ENCODE measurements at regions not wholly inside any gene's neighbourhood (a gene's known extent, or its start where the extent isn't known, plus 50 kb on each side); places are given as distances from the start of the nearest gene placed in this dataset.
"Not testable (repeated sequence)": the region's sequence is repeated elsewhere in the genome, so short reads cannot be mapped to it uniquely, and the experiment has no call there.

- TF ChIP-seq, protein P1, sequence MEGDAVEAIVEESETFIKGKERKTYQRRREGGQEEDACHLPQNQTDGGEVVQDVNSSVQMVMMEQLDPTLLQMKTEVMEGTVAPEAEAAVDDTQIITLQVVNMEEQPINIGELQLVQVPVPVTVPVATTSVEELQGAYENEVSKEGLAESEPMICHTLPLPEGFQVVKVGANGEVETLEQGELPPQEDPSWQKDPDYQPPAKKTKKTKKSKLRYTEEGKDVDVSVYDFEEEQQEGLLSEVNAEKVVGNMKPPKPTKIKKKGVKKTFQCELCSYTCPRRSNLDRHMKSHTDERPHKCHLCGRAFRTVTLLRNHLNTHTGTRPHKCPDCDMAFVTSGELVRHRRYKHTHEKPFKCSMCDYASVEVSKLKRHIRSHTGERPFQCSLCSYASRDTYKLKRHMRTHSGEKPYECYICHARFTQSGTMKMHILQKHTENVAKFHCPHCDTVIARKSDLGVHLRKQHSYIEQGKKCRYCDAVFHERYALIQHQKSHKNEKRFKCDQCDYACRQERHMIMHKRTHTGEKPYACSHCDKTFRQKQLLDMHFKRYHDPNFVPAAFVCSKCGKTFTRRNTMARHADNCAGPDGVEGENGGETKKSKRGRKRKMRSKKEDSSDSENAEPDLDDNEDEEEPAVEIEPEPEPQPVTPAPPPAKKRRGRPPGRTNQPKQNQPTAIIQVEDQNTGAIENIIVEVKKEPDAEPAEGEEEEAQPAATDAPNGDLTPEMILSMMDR (conservative IDR thresholded peaks at IDR 0.05), result no peak
- TF ChIP-seq ZFX (IDR thresholded peaks at IDR 0.05), result no peak
- no peak overlapping the region for H3K27ac ChIP-seq
These were observed 116.5 kb upstream of the NDST4 start for GRCh38 chr4:115229873-115230272.

GRCh38 chr4:115228851-115229250 lies 115.4 kb upstream of the NDST4 start:
- TF ChIP-seq ZFX (IDR thresholded peaks at IDR 0.05), result no peak
- TF ChIP-seq, protein P1 (conservative IDR thresholded peaks at IDR 0.05), result no peak
- H3K27ac ChIP-seq, result no peak overlapping the region

- TF ChIP-seq ZFX (IDR thresholded peaks at IDR 0.05), result no peak
- TF ChIP-seq, protein P1 (conservative IDR thresholded peaks at IDR 0.05), result no peak
- no peak overlapping the region for H3K27ac ChIP-seq
These were observed 108.6 kb upstream of the NDST4 start for GRCh38 chr4:115222061-115222460.

DNA sequence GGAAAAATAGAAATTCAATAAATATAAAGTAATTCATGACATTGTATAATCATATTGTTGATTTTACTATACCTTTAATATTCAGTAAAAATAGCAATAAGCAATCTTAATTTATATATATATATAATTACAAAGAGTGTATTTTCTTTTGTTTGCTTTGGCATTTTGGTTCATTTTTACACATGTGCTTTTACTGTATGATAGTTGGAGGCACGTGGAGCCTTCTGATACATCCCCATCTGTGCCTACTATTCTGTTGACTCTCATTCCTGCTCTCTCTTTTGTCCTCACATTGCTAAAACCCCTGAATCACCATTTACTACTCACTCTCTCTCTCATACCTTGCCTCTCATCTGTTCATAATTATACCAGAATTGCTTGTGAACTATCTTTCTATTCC lies 106.4 kb upstream of the NDST4 start:
- TF ChIP-seq, protein P1 (conservative IDR thresholded peaks at IDR 0.05), result no peak
- no peak for TF ChIP-seq ZFX (IDR thresholded peaks at IDR 0.05)
- no peak overlapping the region for H3K27ac ChIP-seq

DNA sequence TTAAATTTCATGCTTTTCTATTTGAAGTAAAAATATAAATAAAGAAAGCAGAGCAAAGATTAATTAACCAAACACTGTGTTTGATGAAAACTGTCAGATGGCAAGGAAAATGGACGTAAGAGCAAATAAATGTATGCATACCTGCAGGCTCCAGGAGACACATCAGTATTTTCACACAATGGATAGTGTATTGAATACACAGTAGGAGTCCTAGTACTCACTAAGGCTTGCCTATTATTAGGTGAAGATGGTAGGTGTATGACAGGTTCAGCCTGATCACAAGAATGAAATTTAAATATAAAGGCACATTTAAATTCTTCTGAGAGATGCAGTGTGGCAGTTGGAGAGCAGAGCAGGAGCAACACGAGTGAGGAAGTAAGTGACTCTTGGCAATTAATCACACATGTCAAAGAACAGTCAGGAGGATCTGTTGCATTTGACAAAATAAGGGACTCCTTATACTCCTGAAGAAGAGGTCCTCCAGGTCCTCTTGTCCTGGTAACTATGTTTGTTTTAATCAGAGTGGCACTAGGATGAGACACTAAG lies 106.0 kb upstream of the NDST4 start:
- TF ChIP-seq, protein P1 (conservative IDR thresholded peaks at IDR 0.05), result no peak
- no peak for TF ChIP-seq ZFX (IDR thresholded peaks at IDR 0.05)
- H3K27ac ChIP-seq, result no peak overlapping the region

DNA sequence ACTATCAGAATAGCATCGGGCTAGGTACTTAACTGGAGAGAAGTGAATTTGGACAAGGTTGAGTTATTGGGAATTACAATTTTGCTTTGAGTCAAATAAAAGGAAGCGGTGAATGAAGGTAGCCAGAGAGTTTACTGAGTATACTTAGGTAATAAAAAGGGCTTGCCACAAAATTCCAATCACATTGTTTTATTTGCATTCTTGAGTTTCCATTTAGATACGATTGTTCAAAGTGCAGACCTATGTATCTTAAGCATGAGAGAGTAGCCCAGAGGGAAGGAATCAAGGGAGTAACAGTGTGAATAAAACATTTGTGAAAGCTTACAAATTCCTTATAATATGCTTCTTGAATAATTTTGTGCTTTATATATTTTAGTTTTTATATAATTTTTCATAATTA lies 102.5 kb upstream of the NDST4 start:
- no peak overlapping the region for H3K27ac ChIP-seq
- TF ChIP-seq, protein P1 (conservative IDR thresholded peaks at IDR 0.05), result no peak
- TF ChIP-seq ZFX (IDR thresholded peaks at IDR 0.05), result no peak

- no peak for TF ChIP-seq ZFX (IDR thresholded peaks at IDR 0.05)
- no peak overlapping the region for H3K27ac ChIP-seq
These were observed 100.3 kb upstream of the NDST4 start for GRCh38 chr4:115213716-115214115.

GRCh38 chr4:115201042-115201330 lies 87.6 kb upstream of the NDST4 start:
- no peak overlapping the region for H3K27ac ChIP-seq
- TF ChIP-seq, protein P1 (conservative IDR thresholded peaks at IDR 0.05), result no peak
- TF ChIP-seq ZFX (IDR thresholded peaks at IDR 0.05), result no peak

DNA sequence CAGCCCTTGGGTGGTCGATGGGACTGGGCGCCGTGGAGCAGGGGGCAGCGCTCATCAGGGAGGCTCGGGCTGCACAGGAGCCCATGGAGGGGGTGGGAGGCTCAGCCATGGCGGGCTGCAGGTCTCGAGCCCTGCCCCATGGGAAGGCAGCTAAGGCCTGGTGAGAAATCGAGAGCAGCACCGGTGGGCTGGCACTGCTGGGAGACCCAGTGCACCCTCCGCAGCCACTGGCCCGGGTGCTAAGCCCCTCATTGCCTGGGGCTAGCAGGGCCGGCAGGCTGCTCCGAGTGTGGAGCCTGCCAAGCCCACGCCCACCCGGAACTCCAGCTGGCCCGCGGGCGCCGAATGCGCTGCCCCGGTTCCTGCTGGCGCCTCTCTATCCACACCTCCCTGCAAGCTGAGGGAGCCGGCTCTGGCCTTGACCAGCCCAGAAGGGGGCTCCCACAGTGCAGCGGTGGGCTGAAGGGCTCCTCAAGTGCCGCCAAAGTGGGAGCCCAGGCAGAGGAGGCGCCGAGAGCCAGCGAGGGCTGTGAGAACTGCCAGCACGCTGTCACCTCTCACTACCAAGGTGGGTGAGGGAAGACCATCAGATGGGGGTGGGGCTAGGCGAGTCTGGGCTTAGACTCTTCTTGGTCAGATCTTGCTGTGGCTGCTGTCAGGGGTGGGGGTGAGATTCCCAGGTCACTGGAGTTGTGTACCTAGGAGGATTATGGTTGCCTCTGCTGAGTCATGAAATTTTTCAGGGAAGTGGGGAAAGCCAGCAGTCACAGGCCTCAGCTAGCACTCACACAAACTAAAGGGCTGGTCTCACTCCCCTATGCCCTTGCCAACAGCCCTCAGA lies 87.0 kb upstream of the NDST4 start:
- H3K27ac ChIP-seq, result not testable (repeated sequence)

GRCh38 chr4:115194612-115195011 lies 81.2 kb upstream of the NDST4 start:
- H3K27ac ChIP-seq, result not testable (repeated sequence)

All from C4-2B (cell line).